Cardiac muscle cell (in vitro differentiated cells and primary cell): ENCODE measurements at regions not wholly inside any gene's neighbourhood (a gene's known extent, or its start where the extent isn't known, plus 50 kb on each side); places are given as distances from the start of the nearest gene placed in this dataset.

ENCODE experiments used
- DNase-seq, 2 donors: peaks; one replicate each; pipeline versions ENCODE4 v3.0.0 to v3.0.0-alpha.2; 2010 to 2017; ENCODE audit warnings: low read depth in 1 of 2, low spot score in 1 of 2
- H3K27ac ChIP-seq: fragments of 200-600 bp; sonication (generic); 2 replicates; pipeline ENCODE4 v1.5.1; 2016
- H3K27me3 ChIP-seq: fragments of 200-600 bp; sonication (generic); 2 replicates; pipeline ENCODE4 v1.6.0; 2016; ENCODE audit warnings: control low read depth
- H3K36me3 ChIP-seq: fragments of 200-600 bp; sonication (generic); 2 replicates; pipeline ENCODE4 v1.5.1; 2016; ENCODE audit warnings: control low read depth
- H3K4me1 ChIP-seq: fragments of 200-600 bp; sonication (generic); 2 replicates; pipeline ENCODE4 v1.8.1; 2017; ENCODE audit warnings: low read depth, mild to moderate bottlenecking, mixed run types
- H3K4me3 ChIP-seq: fragments of 200-600 bp; sonication (generic); 2 replicates; pipeline ENCODE4 v1.5.1; 2016; ENCODE audit warnings: mild to moderate bottlenecking
- H3K9me3 ChIP-seq: fragments of 200-600 bp; sonication (generic); 2 replicates; pipeline ENCODE4 v1.5.1; 2017; ENCODE audit warnings: low read depth, mild to moderate bottlenecking, control low read depth
- CTCF ChIP-seq: IDR thresholded peaks from 2 replicates; pipeline ENCODE4 v1.5.1; 2012; ENCODE audit warnings: low read depth, mild to moderate bottlenecking, low read length

- H3K4me1 ChIP-seq: peaks cover 46% of the 10 kb centered on the region
- H3K9me3 ChIP-seq: no peaks in the 10 kb centered on the region
- H3K27ac ChIP-seq: peak overlapping the region; percentile 82
- DNase-seq: no peak
- H3K4me3 ChIP-seq: peak overlapping the region; percentile 77
- no peak for TF ChIP-seq CTCF
- H3K27me3 ChIP-seq: no peaks in the 10 kb centered on the region
- no peaks in the 10 kb centered on the region for H3K36me3 ChIP-seq
Measured at GRCh38 chr17:77375108-77375916, 234.5 kb downstream of the SEC14L1 start.

- Histone ChIP-seq H3K27ac (peak overlapping the region; percentile 82), H3K27me3 (no peaks in the 10 kb centered on the region), H3K36me3 (no peaks in the 10 kb centered on the region), H3K9me3 (no peaks in the 10 kb centered on the region), H3K4me3 (no peak overlapping the region), H3K4me1 (peaks cover 50% of the 10 kb centered on the region)
- no peak for TF ChIP-seq CTCF
- peak; percentile 71 to 82 for DNase-seq
Measured at GRCh38 chr17:77375917-77376651, 235.3 kb downstream of the SEC14L1 start.

- peak in 1 of 2 donors; percentile 91 for DNase-seq
- Histone ChIP-seq H3K9me3 (no peaks in the 10 kb centered on the region), H3K4me3 (no peak overlapping the region), H3K36me3 (no peaks in the 10 kb centered on the region), H3K27ac (peak overlapping the region; percentile 82), H3K27me3 (no peaks in the 10 kb centered on the region), H3K4me1 (peaks cover 51% of the 10 kb centered on the region)
- TF ChIP-seq CTCF: no peak
Measured at GRCh38 chr17:77376795-77377709, 236.3 kb downstream of the SEC14L1 start.

- Histone ChIP-seq H3K27me3 (no peaks in the 10 kb centered on the region), H3K27ac (no peak overlapping the region), H3K36me3 (no peaks in the 10 kb centered on the region), H3K4me1 (peaks cover 53% of the 10 kb centered on the region), H3K9me3 (no peaks in the 10 kb centered on the region), H3K4me3 (no peak overlapping the region)
- DNase-seq: no peak
- TF ChIP-seq CTCF: no peak
Measured at GRCh38 chr17:77377710-77378235, 237.0 kb downstream of the SEC14L1 start.
